Inferior parietal cortex (tissue), 1 donor: ENCODE measurements at regions not wholly inside any gene's neighbourhood (a gene's known extent, or its start where the extent isn't known, plus 50 kb on each side); places are given as distances from the start of the nearest gene placed in this dataset.

ENCODE experiments used
- DNase-seq: peaks from one replicate; pipeline ENCODE4 v3.0.0-alpha.2; 2016; ENCODE audit errors: extremely low spot score

DNA sequence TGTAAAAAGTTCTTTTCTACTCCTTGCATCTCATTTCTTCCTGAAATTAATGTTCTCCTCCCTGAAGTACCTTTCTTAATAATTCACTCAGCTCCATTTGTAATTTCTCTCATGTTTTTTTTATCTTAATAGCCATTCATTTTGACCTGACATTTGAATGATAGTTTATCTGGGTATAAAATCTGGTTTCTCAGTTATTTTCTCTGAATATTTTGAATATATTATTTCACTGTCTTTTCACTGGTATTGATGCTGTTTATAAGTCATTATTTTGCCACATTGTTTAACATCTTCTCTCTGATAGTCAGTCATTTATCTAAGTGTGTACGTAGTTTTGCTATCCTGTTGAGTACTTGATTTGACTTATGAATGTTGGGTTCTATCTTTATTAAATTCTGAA lies 68.8 kb upstream of the ARHGAP18 start:
- no peak for DNase-seq

DNA sequence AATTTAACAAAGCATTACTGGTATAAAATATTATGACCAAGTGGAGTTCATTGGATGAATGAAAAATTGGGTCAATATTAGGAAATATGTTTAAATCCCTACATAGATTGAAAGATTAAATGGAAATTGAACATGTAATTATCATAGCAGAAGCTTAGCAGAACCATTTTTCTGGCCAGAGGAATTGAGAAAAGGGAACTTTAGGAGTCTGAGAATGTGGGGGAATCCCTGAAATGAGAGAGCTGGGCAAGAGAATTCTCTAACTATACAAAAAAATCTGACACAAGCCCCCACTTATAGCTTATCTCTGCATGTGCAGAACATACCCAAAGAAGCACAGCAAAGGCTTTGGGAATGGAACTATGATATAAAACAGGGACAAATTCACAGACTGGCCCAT lies 67.4 kb upstream of the ARHGAP18 start:
- DNase-seq, result no peak

GRCh38 chr6:129776542-129777330 lies 66.8 kb upstream of the ARHGAP18 start:
- no peak for DNase-seq

- DNase-seq, result peak; percentile 92
These were observed 64.9 kb upstream of the ARHGAP18 start for GRCh38 chr6:129774697-129775447.

DNA sequence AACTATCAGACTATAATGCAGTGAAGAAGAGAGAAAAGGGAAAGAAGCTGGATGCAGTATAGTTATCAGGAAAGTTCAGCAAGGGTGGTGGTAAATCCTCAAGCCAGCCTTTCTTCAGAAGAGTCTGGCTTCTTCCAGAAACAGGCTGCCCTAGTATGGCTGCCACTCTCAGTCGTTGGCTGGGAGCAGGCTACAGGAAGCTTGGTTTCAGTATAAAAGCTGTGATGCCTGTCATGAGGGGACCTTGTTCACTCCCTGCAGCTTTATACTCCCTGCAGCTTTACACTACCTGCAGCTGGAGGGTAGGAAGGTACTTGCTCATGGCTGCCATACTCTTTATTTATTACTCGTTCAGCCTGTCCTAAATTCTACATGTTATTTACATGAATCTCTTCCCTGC lies 63.3 kb upstream of the ARHGAP18 start:
- no peak for DNase-seq

- DNase-seq, result no peak
These were observed 61.7 kb upstream of the ARHGAP18 start for GRCh38 chr6:129771678-129772077.

GRCh38 chr6:129767776-129768485 lies 58.0 kb upstream of the ARHGAP18 start:
- DNase-seq, result no peak

- DNase-seq, result peak; percentile 57
These were observed 57.2 kb upstream of the ARHGAP18 start for GRCh38 chr6:129766959-129767728.

DNA sequence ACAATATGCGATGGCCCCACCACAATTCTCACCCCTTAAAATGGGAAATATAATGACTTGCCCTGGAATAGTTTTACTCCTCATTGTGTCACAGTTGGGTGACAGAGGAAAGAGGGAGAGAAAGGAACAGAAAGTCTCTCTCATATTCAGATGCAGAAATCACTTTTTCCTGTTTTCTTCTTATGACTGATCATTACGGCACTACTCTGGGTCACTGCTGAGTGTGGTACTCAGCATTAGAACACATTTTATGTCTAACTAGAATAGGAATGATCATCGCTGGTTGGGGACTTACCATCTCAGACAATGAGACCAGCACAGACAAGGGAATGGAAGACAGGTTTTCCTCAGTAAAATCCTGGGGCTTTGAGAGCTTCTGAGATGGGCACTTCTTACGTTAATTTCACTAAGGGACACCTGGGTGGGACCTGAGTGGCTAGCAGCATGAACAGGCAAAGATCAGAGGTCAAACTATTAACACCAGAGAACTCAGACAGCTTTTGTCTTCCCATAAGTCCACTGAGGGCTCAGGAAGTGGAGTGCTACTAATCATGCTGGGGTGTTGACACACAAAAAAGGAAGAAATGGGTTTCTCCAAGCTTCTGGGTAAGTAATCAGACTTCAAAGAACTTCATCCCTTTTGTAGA lies 54.9 kb upstream of the ARHGAP18 start:
- peak; percentile 2 for DNase-seq

DNA sequence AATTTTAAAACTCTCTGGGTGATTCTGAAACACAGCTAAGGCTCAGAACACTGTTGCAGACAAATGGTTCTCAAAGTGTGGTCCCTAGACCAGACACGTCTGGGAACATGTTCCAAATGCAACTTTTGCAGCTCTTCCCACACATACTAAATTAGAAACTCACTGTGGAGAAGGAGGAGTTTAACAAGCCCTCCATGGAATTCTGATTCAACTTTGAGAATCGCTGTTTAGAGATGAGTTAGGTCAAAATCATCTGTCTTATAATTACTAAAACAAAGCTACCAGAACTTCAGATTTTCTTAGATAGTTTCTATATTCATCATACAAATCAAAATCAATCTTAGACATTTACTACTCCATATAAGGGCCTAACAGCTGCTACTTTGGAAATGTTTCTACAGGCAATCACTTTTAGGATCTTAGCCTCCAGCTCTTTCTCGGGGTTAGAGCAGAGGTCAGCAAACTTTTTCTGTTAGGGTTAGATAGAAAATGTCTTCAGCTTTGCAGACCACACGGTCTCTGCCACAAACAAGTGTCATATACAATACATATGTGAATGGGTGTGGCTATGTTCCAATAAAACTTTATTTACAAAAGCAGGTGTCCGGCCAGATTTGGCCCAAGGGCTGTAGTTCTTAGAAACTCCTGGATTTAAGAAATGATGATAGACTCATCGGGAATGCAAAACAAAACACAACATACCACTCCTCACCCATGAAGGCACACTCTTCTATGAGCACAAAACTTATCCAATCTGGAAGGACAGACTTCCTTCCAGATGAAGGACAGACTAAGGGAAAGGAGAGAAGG lies 50.0 kb upstream of the ARHGAP18 start:
- no peak for DNase-seq
